MCF 10A (cell line): ENCODE measurements at regions not wholly inside any gene's neighbourhood (a gene's known extent, or its start where the extent isn't known, plus 50 kb on each side); places are given as distances from the start of the nearest gene placed in this dataset.

ENCODE experiments used
- BruUV-seq: library from RNA; stranded (reverse); fragments of 400-500 nt; replicated peaks from 2 replicates; lab custom pipeline; 2021; lab: Mats Ljungman, UMichigan
- CTCF ChIA-PET: fragments of 300-600 bp; sonication (Branson Sonifier 250); formaldehyde crosslinking; extraction: SDS; loops from one replicate; lab custom pipeline; 2021; ENCODE audit warnings: antibody characterized with exemption, inconsistent platforms; lab: Yijun Ruan, JAX
- POLR2A ChIA-PET: fragments of 300-600, 350-650 bp; sonication (Branson Sonifier 250); formaldehyde crosslinking; extraction: SDS; loops from one replicate; lab custom pipeline; 2020; ENCODE audit warnings: antibody characterized with exemption, inconsistent platforms; lab: Yijun Ruan, JAX
- DNase-seq: peaks from one replicate; pipeline ENCODE4 v3.0.0-alpha.2; 2018; ENCODE audit not compliant: unreplicated experiment
- H3K27ac Mint-ChIP-seq: one replicate; pipeline ENCODE4 v1.8.0; 2022; ENCODE audit warnings: mild to moderate bottlenecking, low read depth, mixed read lengths; ENCODE audit not compliant: unreplicated experiment
- H3K27me3 Mint-ChIP-seq: one replicate; pipeline ENCODE4 v1.8.0; 2022; ENCODE audit warnings: mixed read lengths; ENCODE audit not compliant: insufficient read depth, unreplicated experiment
- H3K36me3 Mint-ChIP-seq: one replicate; pipeline ENCODE4 v1.8.0; 2022; ENCODE audit warnings: mild to moderate bottlenecking, moderate library complexity, mixed read lengths; ENCODE audit not compliant: insufficient read depth, unreplicated experiment
- H3K4me1 Mint-ChIP-seq: one replicate; pipeline ENCODE4 v1.8.0; 2022; ENCODE audit warnings: mixed read lengths; ENCODE audit not compliant: insufficient read depth, unreplicated experiment
- H3K4me3 Mint-ChIP-seq: one replicate; pipeline ENCODE4 v1.8.0; 2022; ENCODE audit warnings: mild to moderate bottlenecking, moderate library complexity, mixed read lengths; ENCODE audit not compliant: unreplicated experiment
- H3K9me3 Mint-ChIP-seq: one replicate; pipeline ENCODE4 v1.8.0; 2022; ENCODE audit warnings: mixed read lengths; ENCODE audit not compliant: unreplicated experiment
- intact Hi-C: fragments of 100-400 bp; cut with micrococcal nuclease; formaldehyde crosslinking; loops from 2 replicates; pipeline ENCODE4 v1.14.1; 2022
- TF ChIP-seq, protein P1 (sequence below): fragments of 200-600 bp; IDR thresholded peaks from one replicate; pipeline ENCODE4 v1.8.0; 2022; ENCODE audit warnings: antibody characterized with exemption, mild to moderate bottlenecking; ENCODE audit not compliant: unreplicated experiment

DNA sequence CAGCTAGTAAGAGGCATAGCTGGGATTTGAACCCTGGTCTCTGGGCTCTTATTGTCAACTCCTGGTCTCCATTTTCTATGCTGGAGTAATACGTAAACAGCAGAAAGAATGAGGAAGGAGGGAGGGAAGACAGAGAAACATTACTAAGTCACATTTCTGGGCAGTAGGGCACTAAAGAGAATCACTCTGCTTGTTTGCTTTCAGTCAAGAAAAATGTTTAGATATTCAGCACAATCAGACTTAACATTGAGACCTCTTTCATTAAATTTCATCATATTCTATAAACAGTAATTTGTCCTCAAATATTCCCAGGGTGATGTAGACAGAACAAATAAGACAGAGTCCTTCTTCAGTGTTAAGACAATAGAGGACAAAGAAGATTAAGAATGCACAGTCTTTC is 67.7 kb upstream of the BNC1 start:
- TF ChIP-seq, protein P1, sequence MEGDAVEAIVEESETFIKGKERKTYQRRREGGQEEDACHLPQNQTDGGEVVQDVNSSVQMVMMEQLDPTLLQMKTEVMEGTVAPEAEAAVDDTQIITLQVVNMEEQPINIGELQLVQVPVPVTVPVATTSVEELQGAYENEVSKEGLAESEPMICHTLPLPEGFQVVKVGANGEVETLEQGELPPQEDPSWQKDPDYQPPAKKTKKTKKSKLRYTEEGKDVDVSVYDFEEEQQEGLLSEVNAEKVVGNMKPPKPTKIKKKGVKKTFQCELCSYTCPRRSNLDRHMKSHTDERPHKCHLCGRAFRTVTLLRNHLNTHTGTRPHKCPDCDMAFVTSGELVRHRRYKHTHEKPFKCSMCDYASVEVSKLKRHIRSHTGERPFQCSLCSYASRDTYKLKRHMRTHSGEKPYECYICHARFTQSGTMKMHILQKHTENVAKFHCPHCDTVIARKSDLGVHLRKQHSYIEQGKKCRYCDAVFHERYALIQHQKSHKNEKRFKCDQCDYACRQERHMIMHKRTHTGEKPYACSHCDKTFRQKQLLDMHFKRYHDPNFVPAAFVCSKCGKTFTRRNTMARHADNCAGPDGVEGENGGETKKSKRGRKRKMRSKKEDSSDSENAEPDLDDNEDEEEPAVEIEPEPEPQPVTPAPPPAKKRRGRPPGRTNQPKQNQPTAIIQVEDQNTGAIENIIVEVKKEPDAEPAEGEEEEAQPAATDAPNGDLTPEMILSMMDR: no peak
- DNase-seq: no peak
- BruUV-seq: no TSS peak
- no peaks in the 10 kb centered on the region for H3K36me3 Mint-ChIP-seq
- peaks cover 15% of the 10 kb centered on the region for H3K4me1 Mint-ChIP-seq
- no peak overlapping the region for H3K27ac Mint-ChIP-seq
- POLR2A ChIA-PET: interaction anchor here (0.5 to 2.6 kb wide), 5 partner anchors 10 to 73 kb away, joined by 3 to 17 read pairs (median 3); no protein-coding TSS in a partner anchor
- H3K9me3 Mint-ChIP-seq: no peaks in the 10 kb centered on the region
- no peaks in the 10 kb centered on the region for H3K27me3 Mint-ChIP-seq
- H3K4me3 Mint-ChIP-seq: no peak overlapping the region
- CTCF ChIA-PET: interaction anchor here (1.1 kb wide), 1 partner anchor 28 kb away, joined by 10 read pairs; no protein-coding TSS in a partner anchor
- intact Hi-C loops: no loop called here

- Mint-ChIP-seq H3K27me3 (no peaks in the 10 kb centered on the region), H3K27ac (peak overlapping the region; percentile 63), H3K4me1 (peaks cover 22% of the 10 kb centered on the region), H3K4me3 (no peak overlapping the region), H3K36me3 (no peaks in the 10 kb centered on the region), H3K9me3 (no peaks in the 10 kb centered on the region)
- DNase-seq: no peak
- ChIA-PET CTCF (interaction anchor here (0.7 to 1.6 kb wide), 5 partner anchors 36 to 109 kb away, joined by 3 to 7 read pairs (median 4); partner anchors contain the start of gene SH3GL3), POLR2A (interaction anchor here (0.5 to 1.6 kb wide), 8 partner anchors 9 to 86 kb away, joined by 3 to 9 read pairs (median 4); no protein-coding TSS in a partner anchor)
- intact Hi-C loops: loop anchor here (5.0 kb wide), 1 partner anchor 34 kb away; no protein-coding TSS in a partner anchor
- TF ChIP-seq, protein P1: no peak
- BruUV-seq: no TSS peak
Measured at GRCh38 chr15:83356501-83357399, 72.3 kb upstream of the BNC1 start.

DNA sequence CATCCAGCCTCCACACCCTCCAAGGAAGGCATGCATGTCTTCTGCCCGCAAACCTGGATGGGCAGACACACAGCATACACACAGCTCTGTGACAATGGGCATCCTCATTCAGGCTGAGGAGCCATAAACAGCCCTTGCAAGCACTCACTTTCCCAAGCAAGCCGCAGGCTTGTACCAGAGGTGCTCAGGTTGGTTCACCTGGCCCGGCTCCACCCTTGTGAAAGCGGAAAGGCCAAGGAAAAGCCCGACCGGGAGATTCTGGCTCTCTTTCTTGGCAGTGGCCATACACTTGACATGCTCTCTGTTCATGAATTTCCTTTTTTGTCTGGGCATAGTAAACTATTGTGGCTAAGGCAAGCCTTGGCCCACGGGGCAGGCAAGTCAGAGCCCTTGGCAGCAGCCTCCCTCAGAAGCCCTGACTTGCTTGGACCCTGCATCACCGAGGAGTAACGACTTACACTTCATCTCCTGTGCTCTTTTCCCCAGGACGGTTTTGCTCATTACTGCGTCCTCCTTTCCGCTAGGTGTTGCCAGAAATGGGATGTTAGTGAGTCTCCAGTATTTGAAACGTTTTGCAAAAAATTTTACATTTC is 74.6 kb upstream of the BNC1 start:
- CTCF ChIA-PET: interaction anchor here (0.9 to 1.1 kb wide), 2 partner anchors 30 to 78 kb away, joined by 3 read pairs; no protein-coding TSS in a partner anchor
- Mint-ChIP-seq H3K4me1 (peaks cover 19% of the 10 kb centered on the region), H3K9me3 (no peaks in the 10 kb centered on the region), H3K36me3 (no peaks in the 10 kb centered on the region), H3K4me3 (no peak overlapping the region), H3K27ac (no peak overlapping the region), H3K27me3 (no peaks in the 10 kb centered on the region)
- intact Hi-C loops: loop anchor here (5.0 kb wide), 1 partner anchor 37 kb away; no protein-coding TSS in a partner anchor
- POLR2A ChIA-PET: no interaction called here
- TF ChIP-seq, protein P1: no peak
- BruUV-seq: no TSS peak
- no peak for DNase-seq

- ChIA-PET CTCF (interaction anchor here (1.1 kb wide), 1 partner anchor 72 kb away, joined by 3 read pairs; no protein-coding TSS in a partner anchor), POLR2A (interaction anchor here (0.6 to 1.3 kb wide), 4 partner anchors 14 to 52 kb away, joined by 3 to 6 read pairs (median 4); no protein-coding TSS in a partner anchor)
Measured at GRCh38 chr15:83362706-83363105, 78.2 kb upstream of the BNC1 start.

More at GRCh38 chr15:83362706-83363105, 78.2 kb upstream of the BNC1 start:
- H3K9me3 Mint-ChIP-seq: no peaks in the 10 kb centered on the region
- peaks cover 31% of the 10 kb centered on the region for H3K4me1 Mint-ChIP-seq
- no peak overlapping the region for H3K4me3 Mint-ChIP-seq
- H3K27me3 Mint-ChIP-seq: no peaks in the 10 kb centered on the region
- intact Hi-C loops: no loop called here
- TF ChIP-seq, protein P1: no peak
- H3K27ac Mint-ChIP-seq: no peak overlapping the region
- H3K36me3 Mint-ChIP-seq: no peaks in the 10 kb centered on the region
- DNase-seq: no peak
- no TSS peak for BruUV-seq
